NB4 (cell line): ENCODE measurements at regions not wholly inside any gene's neighbourhood (a gene's known extent, or its start where the extent isn't known, plus 50 kb on each side); places are given as distances from the start of the nearest gene placed in this dataset.

Experiments used
- DNase-seq: peaks from one replicate; pipeline ENCODE4 v3.0.0; 2010; ENCODE audit warnings: low read depth
- H3K4me3 ChIP-seq: one replicate; pipeline ENCODE4 v1.5.1; 2011; ENCODE audit warnings: mild to moderate bottlenecking, low read depth, low read length, moderate library complexity
- MYC ChIP-seq: IDR thresholded peaks from 2 replicates; pipeline ENCODE4 v1.6.1; 2011; ENCODE audit warnings: low read depth, low read length
- POLR2A ChIP-seq: IDR thresholded peaks from 2 replicates; pipeline ENCODE4 v1.6.1; 2011; ENCODE audit warnings: mild to moderate bottlenecking; ENCODE audit not compliant: insufficient read length; ENCODE audit errors: extremely low read depth
- TF ChIP-seq, protein P1 (sequence below): IDR thresholded peaks from 2 replicates; pipeline ENCODE4 v1.6.1; 2011; ENCODE audit warnings: low read depth, low read length
- TF ChIP-seq, protein P2 (sequence below): IDR thresholded peaks from one replicate; pipeline ENCODE4 v1.5.1; 2012; ENCODE audit warnings: low read depth, low read length

DNA sequence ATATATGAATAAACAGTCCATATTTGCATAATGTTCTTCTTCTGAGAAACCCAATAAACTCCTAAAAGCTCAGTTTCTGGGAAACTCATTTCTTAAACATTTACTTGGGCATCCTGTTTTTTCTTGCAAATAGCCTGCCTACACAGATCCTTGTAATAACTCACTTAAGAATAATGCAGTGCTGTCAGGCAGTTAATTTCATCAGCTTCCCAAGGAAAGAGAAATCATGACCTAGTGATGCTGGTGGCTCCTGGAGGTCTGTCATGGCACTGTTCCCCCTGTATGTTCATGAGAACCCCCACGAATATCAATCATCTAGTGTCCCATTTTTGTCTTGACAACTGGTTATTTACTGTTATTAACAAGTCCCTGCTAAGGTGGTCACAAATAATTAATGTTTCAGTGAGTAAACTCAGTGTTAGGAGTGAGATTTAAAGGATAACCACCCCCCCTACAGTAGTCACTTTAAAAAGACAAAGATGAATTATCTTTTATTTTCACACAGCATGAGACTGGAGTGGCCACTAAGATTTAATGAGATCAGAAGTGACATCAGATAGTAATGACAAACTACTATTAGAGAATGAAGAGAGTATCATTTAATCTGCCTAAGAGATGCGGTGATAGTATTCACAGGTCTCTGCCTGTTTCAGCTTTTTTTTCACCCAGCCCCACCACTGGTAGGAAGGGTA is 279.5 kb upstream of the NECTIN3 start:
- H3K4me3 ChIP-seq = no peak overlapping the region
- no peak for DNase-seq
- TF ChIP-seq POLR2A = no peak
- TF ChIP-seq, protein P1, sequence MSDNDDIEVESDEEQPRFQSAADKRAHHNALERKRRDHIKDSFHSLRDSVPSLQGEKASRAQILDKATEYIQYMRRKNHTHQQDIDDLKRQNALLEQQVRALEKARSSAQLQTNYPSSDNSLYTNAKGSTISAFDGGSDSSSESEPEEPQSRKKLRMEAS = no peak
- TF ChIP-seq MYC = no peak
- TF ChIP-seq, protein P2, sequence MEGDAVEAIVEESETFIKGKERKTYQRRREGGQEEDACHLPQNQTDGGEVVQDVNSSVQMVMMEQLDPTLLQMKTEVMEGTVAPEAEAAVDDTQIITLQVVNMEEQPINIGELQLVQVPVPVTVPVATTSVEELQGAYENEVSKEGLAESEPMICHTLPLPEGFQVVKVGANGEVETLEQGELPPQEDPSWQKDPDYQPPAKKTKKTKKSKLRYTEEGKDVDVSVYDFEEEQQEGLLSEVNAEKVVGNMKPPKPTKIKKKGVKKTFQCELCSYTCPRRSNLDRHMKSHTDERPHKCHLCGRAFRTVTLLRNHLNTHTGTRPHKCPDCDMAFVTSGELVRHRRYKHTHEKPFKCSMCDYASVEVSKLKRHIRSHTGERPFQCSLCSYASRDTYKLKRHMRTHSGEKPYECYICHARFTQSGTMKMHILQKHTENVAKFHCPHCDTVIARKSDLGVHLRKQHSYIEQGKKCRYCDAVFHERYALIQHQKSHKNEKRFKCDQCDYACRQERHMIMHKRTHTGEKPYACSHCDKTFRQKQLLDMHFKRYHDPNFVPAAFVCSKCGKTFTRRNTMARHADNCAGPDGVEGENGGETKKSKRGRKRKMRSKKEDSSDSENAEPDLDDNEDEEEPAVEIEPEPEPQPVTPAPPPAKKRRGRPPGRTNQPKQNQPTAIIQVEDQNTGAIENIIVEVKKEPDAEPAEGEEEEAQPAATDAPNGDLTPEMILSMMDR = no peak

DNA sequence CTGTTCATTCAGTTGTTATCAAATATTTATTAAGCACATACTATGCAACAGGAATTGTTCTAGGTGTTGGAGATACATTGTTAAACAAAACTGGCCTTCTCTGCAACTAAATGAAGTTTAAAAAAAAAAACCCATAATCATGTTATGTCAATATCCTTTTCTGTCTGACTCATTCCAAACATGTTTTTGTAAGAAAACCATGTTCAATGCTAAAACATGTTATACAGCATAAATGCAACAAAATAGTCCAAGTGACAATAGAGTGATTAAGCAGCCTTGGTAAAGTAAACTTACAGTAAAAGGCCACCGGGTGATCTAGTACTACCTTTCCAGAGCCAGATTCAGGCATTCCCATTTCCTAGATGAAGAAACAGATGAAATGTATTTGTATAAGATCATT is 278.0 kb upstream of the NECTIN3 start:
- TF ChIP-seq MYC = no peak
- TF ChIP-seq, protein P1 = no peak
- TF ChIP-seq, protein P2 = no peak
- no peak for TF ChIP-seq POLR2A
- H3K4me3 ChIP-seq = no peak overlapping the region

DNA sequence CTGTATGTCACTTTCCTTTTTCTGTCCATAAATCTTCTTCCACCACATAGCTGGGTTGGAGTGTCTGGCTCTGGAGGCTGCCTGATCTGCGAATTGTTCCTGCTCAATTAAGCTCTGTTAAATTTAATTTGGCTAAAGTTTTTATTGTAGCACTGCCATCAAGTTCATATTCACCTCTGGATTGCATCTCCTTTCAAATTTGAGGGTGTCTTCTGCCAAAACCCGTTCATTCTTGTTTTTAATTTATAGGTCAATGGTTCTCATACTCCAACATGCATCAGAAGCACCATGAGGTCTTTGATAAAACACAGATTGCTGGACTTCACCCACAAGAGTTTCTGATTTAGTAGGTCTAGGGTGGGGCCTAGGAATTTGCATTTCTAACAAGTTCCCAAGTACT is 276.5 kb upstream of the NECTIN3 start:
- H3K4me3 ChIP-seq = no peak overlapping the region
- no peak for DNase-seq
- TF ChIP-seq, protein P2 = no peak
- TF ChIP-seq POLR2A (no peak), MYC (no peak)
- TF ChIP-seq, protein P1 = no peak

More for the DNA sequence above, 278.0 kb upstream of the NECTIN3 start:
- DNase-seq = no peak

DNA sequence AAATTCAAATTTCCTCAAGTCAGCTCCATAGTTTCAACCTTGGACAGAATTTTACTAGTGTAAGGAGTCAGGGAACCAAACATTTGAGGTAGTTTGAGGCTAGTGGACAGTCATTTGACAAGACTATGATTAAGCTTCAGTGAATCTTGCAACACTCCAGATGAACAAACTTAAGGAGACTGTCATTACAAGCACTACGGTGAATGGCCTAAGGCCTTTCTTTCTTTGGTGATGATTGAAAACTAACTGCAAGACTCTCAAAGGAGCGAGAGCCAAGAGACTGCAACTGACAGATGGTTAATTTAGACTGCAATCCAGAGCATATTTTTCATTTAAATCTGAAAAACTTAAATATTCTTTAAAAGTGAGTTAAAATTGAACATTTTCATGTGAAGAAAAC is 272.3 kb upstream of the NECTIN3 start:
- no peak for DNase-seq
- H3K4me3 ChIP-seq = no peak overlapping the region
- TF ChIP-seq, protein P1 = no peak
- TF ChIP-seq, protein P2 = no peak
- TF ChIP-seq MYC = no peak
- no peak for TF ChIP-seq POLR2A

DNA sequence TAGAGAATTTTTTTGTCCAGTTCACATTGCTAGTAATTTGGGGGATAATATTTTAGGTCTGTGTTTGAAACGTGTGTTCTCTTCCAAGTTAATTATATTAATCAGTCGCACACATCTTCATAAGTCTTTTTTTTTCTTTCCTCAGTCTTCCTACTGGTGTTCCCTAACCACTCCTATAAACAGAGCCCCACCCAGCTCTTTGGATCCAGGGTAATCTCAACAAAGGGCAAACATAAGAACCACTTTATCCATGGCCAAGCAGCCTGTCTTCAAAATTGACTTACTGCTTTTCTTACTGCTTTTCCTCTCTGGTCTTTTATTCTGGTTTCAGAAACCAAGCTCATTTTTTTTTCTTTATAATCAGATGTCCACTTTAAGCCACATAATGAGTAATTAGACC is 266.8 kb upstream of the NECTIN3 start:
- H3K4me3 ChIP-seq = no peak overlapping the region
- no peak for TF ChIP-seq MYC
- TF ChIP-seq POLR2A = no peak
- TF ChIP-seq, protein P2 = no peak
- TF ChIP-seq, protein P1 = no peak
- DNase-seq = no peak
